SK-N-SH (cell line): ENCODE measurements at regions not wholly inside any gene's neighbourhood (a gene's known extent, or its start where the extent isn't known, plus 50 kb on each side); places are given as distances from the start of the nearest gene placed in this dataset.
A peak's percentile ranks its signal among the peaks of the same experiment; 100 is the strongest.

Source experiments
- CTCF ChIA-PET: fragments of 300-600, 350-600 bp; formaldehyde crosslinking; extraction: SDS; loops from one replicate; lab custom pipeline; 2021; lab: Yijun Ruan, JAX
- POLR2A ChIA-PET: fragments of 350-600 bp; sonication (Branson Sonifier 250); formaldehyde crosslinking; extraction: SDS; loops from one replicate; lab custom pipeline; 2020; ENCODE audit warnings: antibody characterized with exemption, inconsistent platforms; lab: Yijun Ruan, JAX
- DNase-seq: peaks from one replicate; pipeline ENCODE4 v3.0.0; 2012
- H2AFZ ChIP-seq: fragments of 200-600 bp; sonication (generic); 2 replicates; pipeline ENCODE4 v1.8.1; 2016; ENCODE audit warnings: antibody characterized with exemption, mild to moderate bottlenecking, low read depth
- H3F3A ChIP-seq: fragments of 200-600 bp; sonication (generic); replicated peaks from 2 replicates; pipeline ENCODE3; 2016; ENCODE audit warnings: antibody characterized with exemption, mild to moderate bottlenecking; ENCODE audit not compliant: insufficient read depth
- H3K27ac ChIP-seq, 2 experiments: fragments of 200-500 bp in 1 of 2; fragments of 200-600 bp in 1 of 2; sonication (Bioruptor generic) in 1 of 2; sonication (generic), shearing (Covaris generic) in 1 of 2; 2 replicates each; pipeline versions ENCODE4 v1.5.1 to v1.6.1; 2014 to 2016; ENCODE audit warnings: low read depth in 2 of 2, inconsistent platforms in 1 of 2, low read length in 1 of 2, mild to moderate bottlenecking in 1 of 2, mixed read lengths in 1 of 2
- H3K27me3 ChIP-seq: fragments of 200-600 bp; sonication (generic), shearing (Covaris generic); 2 replicates; pipeline ENCODE4 v1.6.1; 2016; ENCODE audit warnings: mixed run types; ENCODE audit not compliant: insufficient read depth
- H3K36me3 ChIP-seq, 2 experiments: fragments of 200-500 bp in 1 of 2; fragments of 200-600 bp in 1 of 2; sonication (Bioruptor generic) in 1 of 2; sonication (generic) in 1 of 2; replicated peaks in 1 of 2; 2 replicates each; pipeline versions ENCODE3 to v1.5.1; 2014 to 2016; ENCODE audit warnings: low read length in 1 of 2, mild to moderate bottlenecking in 1 of 2; ENCODE audit not compliant: insufficient read depth in 2 of 2, control insufficient read depth in 1 of 2
- H3K4me1 ChIP-seq, 2 experiments: fragments of 200-500 bp in 1 of 2; fragments of 200-600 bp in 1 of 2; sonication (Bioruptor generic) in 1 of 2; sonication (generic), shearing (Covaris generic) in 1 of 2; 2 replicates each; pipeline versions ENCODE4 v1.5.1 to v1.6.1; 2014 to 2016; ENCODE audit warnings: low read depth in 1 of 2, low read length in 1 of 2, mixed run types in 1 of 2; ENCODE audit not compliant: insufficient read depth in 2 of 2, control insufficient read depth in 1 of 2
- H3K4me2 ChIP-seq: fragments of 200-600 bp; sonication (generic), shearing (Covaris generic); 2 replicates; pipeline ENCODE4 v1.6.1; 2017; ENCODE audit warnings: mixed run types
- H3K4me3 ChIP-seq, 2 experiments: fragments of 200-500 bp in 1 of 2; fragments of 200-600 bp in 1 of 2; sonication (Bioruptor generic) in 1 of 2; sonication (generic), shearing (Covaris generic) in 1 of 2; 2 replicates each; pipeline versions ENCODE4 v1.5.1 to v1.8.1; 2014 to 2016; ENCODE audit warnings: low read depth in 2 of 2, inconsistent platforms in 1 of 2, low read length in 1 of 2, mild to moderate bottlenecking in 1 of 2, mixed read lengths in 1 of 2, moderate library complexity in 1 of 2
- H3K79me2 ChIP-seq: fragments of 200-600 bp; sonication (generic); 2 replicates; pipeline ENCODE4 v1.8.1; 2017; ENCODE audit warnings: mild to moderate bottlenecking; ENCODE audit not compliant: insufficient read depth
- H3K9ac ChIP-seq: fragments of 200-600 bp; sonication (generic); 2 replicates; pipeline ENCODE4 v1.6.1; 2017; ENCODE audit warnings: mixed run types
- H3K9me2 ChIP-seq: fragments of 200-600 bp; sonication (generic); 2 replicates; pipeline ENCODE4 v1.6.1; 2017; ENCODE audit warnings: mixed run types
- H3K9me3 ChIP-seq: fragments of 200-600 bp; sonication (generic); 2 replicates; pipeline ENCODE4 v1.6.1; 2017; ENCODE audit warnings: mixed run types, mild to moderate bottlenecking, moderate library complexity
- H4K20me1 ChIP-seq: fragments of 200-600 bp; sonication (generic); 2 replicates; pipeline ENCODE4 v1.6.1; 2017; ENCODE audit warnings: mild to moderate bottlenecking, mixed run types; ENCODE audit not compliant: insufficient read depth
- CHD2 ChIP-seq: fragments of 150-350 bp; IDR thresholded peaks from 2 replicates; pipeline ENCODE4 v1.6.1; 2018; ENCODE audit warnings: low read length; ENCODE audit not compliant: partially characterized antibody
- ELF1 ChIP-seq: IDR thresholded peaks from 2 replicates; pipeline ENCODE4 v1.4.0; 2012
- EP300 ChIP-seq, 2 experiments: IDR thresholded peaks; 2 replicates each; pipeline versions ENCODE4 v1.4.0 to v1.6.1; 2012; ENCODE audit warnings: borderline replicate concordance in 1 of 2, low read depth in 1 of 2, low read length in 1 of 2
- EZH2phosphoT487 ChIP-seq: fragments of 200-600 bp; sonication (generic); IDR thresholded peaks from 2 replicates; pipeline ENCODE4 v1.6.1; 2017; ENCODE audit warnings: low read depth, mixed run types, mild to moderate bottlenecking, antibody characterized with exemption, moderate library complexity, borderline replicate concordance
- FOSL2 ChIP-seq: IDR thresholded peaks from 2 replicates; pipeline ENCODE4 v1.4.0; 2012; ENCODE audit warnings: low read depth, mild to moderate bottlenecking, moderate library complexity, borderline replicate concordance
- FOXM1 ChIP-seq: IDR thresholded peaks from 2 replicates; pipeline ENCODE4 v1.4.0; 2012; ENCODE audit warnings: low read depth, mild to moderate bottlenecking
- GABPA ChIP-seq: IDR thresholded peaks from 2 replicates; pipeline ENCODE4 v1.4.0; 2012; ENCODE audit warnings: low read depth, mild to moderate bottlenecking
- GATA2 ChIP-seq: sonication (generic); formaldehyde crosslinking; IDR thresholded peaks from 2 replicates; pipeline ENCODE4 v1.5.0; 2020; ENCODE audit warnings: mild to moderate bottlenecking, missing genetic modification reagents
- JUND ChIP-seq: IDR thresholded peaks from 2 replicates; pipeline ENCODE4 v1.4.0; 2012
- POLR2AphosphoS5 ChIP-seq: IDR thresholded peaks from 2 replicates; pipeline ENCODE4 v1.6.1; 2012; ENCODE audit warnings: low read depth, low read length
- RAD21 ChIP-seq: IDR thresholded peaks from 2 replicates; pipeline ENCODE4 v1.6.1; 2012; ENCODE audit warnings: mild to moderate bottlenecking, low read length
- RCOR1 ChIP-seq: fragments of 150-350 bp; IDR thresholded peaks from 2 replicates; pipeline ENCODE4 v1.6.1; 2017; ENCODE audit warnings: antibody characterized with exemption, low read length
- RFX5 ChIP-seq: IDR thresholded peaks from 2 replicates; pipeline ENCODE4 v1.6.1; 2012; ENCODE audit warnings: mild to moderate bottlenecking, improper control_type of control experiment, low read length
- RXRA ChIP-seq: IDR thresholded peaks from 2 replicates; pipeline ENCODE4 v1.4.0; 2012; ENCODE audit warnings: low read depth, mild to moderate bottlenecking, borderline replicate concordance
- TAF1 ChIP-seq: IDR thresholded peaks from 2 replicates; pipeline ENCODE4 v1.6.1; 2012; ENCODE audit warnings: low read depth, mild to moderate bottlenecking, low read length, moderate library complexity, borderline replicate concordance
- TCF12 ChIP-seq: IDR thresholded peaks from 2 replicates; pipeline ENCODE4 v1.4.0; 2012
- TEAD4 ChIP-seq: IDR thresholded peaks from 2 replicates; pipeline ENCODE4 v1.4.0; 2012; ENCODE audit warnings: mild to moderate bottlenecking, borderline replicate concordance; ENCODE audit not compliant: insufficient read depth
- WGBS: methylation state at CpG from one replicate; pipeline ENCODE4 v1.1.6; 2017; ENCODE audit warnings: low lambda C conversion rate; 5-methylcytosine and 5-hydroxymethylcytosine counted together
- TF ChIP-seq, protein P1 (sequence below): IDR thresholded peaks from 2 replicates; pipeline ENCODE4 v1.4.0; 2012; ENCODE audit warnings: low read depth, borderline replicate concordance
- TF ChIP-seq, protein P2 (sequence below): fragments of 150-350 bp; IDR thresholded peaks from 2 replicates; pipeline ENCODE4 v1.6.1; 2017; ENCODE audit warnings: antibody characterized with exemption, low read length, low read depth, borderline replicate concordance
- TF ChIP-seq, protein P3 (sequence below): IDR thresholded peaks from 2 replicates; pipeline ENCODE4; 2012
- TF ChIP-seq, protein P4 (sequence below): IDR thresholded peaks from 2 replicates; pipeline ENCODE4 v1.4.0; 2012; ENCODE audit warnings: low read depth
- TF ChIP-seq, protein P5 (sequence below): IDR thresholded peaks from 2 replicates; pipeline ENCODE4 v1.4.0; 2012; ENCODE audit warnings: low read depth, borderline replicate concordance

DNA sequence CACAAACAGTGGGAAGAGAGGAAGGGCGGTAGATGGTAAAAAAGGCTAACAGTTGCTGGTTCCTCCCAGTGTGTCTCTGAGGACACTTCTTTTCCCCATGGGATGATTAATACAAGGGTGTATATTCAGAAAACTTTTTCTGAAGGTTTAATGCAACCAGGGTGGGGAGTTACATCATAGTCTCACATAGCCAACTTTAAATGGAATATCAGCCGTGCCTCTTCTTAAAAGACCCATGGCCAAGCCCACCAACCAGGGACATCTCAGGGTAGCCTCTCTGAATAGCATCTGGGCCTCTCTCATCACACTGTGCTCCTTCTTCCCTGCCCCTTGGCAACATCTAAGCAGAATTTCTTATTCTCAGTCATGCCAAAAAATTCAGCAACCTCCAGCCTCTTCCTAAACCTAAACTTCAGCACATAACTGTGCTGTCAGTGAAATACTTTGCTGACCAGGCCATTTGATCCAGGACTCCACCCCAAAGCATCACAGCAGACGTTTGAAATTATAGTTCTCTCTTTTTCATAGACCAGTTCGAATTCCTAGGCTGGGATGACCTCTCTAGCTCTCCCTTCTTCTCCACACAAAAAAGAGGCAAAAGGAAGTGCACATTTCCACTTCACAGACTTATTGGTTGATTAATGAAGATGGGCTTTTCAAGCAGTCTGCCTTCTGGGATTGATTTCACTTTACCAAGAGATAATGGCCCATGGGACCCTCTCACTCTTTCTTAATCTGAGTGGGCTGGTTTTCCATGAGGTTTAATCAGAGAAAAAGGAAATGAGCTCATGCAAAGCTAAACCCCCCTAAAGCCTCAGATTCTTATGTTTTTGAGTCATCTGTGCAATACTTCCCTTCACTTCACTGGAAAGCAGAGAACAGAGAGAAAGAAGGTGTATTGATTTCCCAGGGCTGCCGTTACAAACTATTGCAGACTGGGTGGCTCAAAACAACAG is 85.1 kb upstream of the RAI14 start:
- peak overlapping the region; percentile 61 for H3K4me2 ChIP-seq
- H3F3A ChIP-seq = peaks cover 34% of the 10 kb centered on the region
- H4K20me1 ChIP-seq = no peaks in the 10 kb centered on the region
- peaks cover 0 to 27% of the 10 kb centered on the region in 2 experiments; a peak in 2 of 4 replicates for H3K4me1 ChIP-seq
- H3K79me2 ChIP-seq = no peaks in the 10 kb centered on the region
- peak overlapping the region; percentile 66 for H3K9ac ChIP-seq
- POLR2A ChIA-PET = no interaction called here
- CTCF ChIA-PET = no interaction called here
- no peak for DNase-seq
- peak overlapping the region in 1 of 2 experiments; percentile 36; a peak in 1 of 4 replicates for H3K4me3 ChIP-seq
- H2AFZ ChIP-seq = peak overlapping the region; percentile 37
- WGBS = 38% methylated on average over 5 of the region's 5 CpGs
- TF ChIP-seq, protein P1, sequence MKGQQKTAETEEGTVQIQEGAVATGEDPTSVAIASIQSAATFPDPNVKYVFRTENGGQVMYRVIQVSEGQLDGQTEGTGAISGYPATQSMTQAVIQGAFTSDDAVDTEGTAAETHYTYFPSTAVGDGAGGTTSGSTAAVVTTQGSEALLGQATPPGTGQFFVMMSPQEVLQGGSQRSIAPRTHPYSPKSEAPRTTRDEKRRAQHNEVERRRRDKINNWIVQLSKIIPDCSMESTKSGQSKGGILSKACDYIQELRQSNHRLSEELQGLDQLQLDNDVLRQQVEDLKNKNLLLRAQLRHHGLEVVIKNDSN = no peak
- no peak for TF ChIP-seq RCOR1
- TF ChIP-seq TCF12 = peak; percentile 57
- no peak; the same call in 1 of the 2 replicates for TF ChIP-seq GABPA
- peak; percentile 11; the same call in 1 of the 2 replicates for TF ChIP-seq ELF1
- TF ChIP-seq FOSL2 = peak; percentile 84
- TF ChIP-seq FOXM1 = 0 out of 2 replicates have a peak, but pooled peaks have one; percentile 27
- TF ChIP-seq, protein P2, sequence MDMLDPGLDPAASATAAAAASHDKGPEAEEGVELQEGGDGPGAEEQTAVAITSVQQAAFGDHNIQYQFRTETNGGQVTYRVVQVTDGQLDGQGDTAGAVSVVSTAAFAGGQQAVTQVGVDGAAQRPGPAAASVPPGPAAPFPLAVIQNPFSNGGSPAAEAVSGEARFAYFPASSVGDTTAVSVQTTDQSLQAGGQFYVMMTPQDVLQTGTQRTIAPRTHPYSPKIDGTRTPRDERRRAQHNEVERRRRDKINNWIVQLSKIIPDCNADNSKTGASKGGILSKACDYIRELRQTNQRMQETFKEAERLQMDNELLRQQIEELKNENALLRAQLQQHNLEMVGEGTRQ = no peak
- TF ChIP-seq EP300 (IDR thresholded peaks at IDR 0.05; ENCODE audit: borderline replicate concordance in 1 of 2, low read depth in 1 of 2, low read length in 1 of 2) = peak in 1 of 2 experiments; percentile 83; a peak in 1 of 4 replicates
- peak; percentile 74 for TF ChIP-seq JUND
- peak; percentile 4; the same call in 1 of the 2 replicates for TF ChIP-seq RXRA
- TF ChIP-seq RFX5 = no peak
- no peak for TF ChIP-seq RAD21
- 0 out of 2 replicates have a peak, but pooled peaks have one; percentile 46 for TF ChIP-seq TEAD4
- TF ChIP-seq, protein P3, sequence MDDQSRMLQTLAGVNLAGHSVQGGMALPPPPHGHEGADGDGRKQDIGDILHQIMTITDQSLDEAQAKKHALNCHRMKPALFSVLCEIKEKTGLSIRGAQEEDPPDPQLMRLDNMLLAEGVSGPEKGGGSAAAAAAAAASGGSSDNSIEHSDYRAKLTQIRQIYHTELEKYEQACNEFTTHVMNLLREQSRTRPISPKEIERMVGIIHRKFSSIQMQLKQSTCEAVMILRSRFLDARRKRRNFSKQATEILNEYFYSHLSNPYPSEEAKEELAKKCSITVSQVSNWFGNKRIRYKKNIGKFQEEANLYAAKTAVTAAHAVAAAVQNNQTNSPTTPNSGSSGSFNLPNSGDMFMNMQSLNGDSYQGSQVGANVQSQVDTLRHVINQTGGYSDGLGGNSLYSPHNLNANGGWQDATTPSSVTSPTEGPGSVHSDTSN = peak; percentile 54; the same call in 1 of the 2 replicates
- TF ChIP-seq, protein P4, sequence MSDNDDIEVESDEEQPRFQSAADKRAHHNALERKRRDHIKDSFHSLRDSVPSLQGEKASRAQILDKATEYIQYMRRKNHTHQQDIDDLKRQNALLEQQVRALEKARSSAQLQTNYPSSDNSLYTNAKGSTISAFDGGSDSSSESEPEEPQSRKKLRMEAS = peak; percentile 57
- TF ChIP-seq TAF1 = no peak
- peak; percentile 61 for TF ChIP-seq POLR2AphosphoS5
- TF ChIP-seq CHD2 = no peak
- TF ChIP-seq GATA2 (CRISPR knock-in tag) = no peak
- TF ChIP-seq EZH2phosphoT487 = no peak
- TF ChIP-seq, protein P5, sequence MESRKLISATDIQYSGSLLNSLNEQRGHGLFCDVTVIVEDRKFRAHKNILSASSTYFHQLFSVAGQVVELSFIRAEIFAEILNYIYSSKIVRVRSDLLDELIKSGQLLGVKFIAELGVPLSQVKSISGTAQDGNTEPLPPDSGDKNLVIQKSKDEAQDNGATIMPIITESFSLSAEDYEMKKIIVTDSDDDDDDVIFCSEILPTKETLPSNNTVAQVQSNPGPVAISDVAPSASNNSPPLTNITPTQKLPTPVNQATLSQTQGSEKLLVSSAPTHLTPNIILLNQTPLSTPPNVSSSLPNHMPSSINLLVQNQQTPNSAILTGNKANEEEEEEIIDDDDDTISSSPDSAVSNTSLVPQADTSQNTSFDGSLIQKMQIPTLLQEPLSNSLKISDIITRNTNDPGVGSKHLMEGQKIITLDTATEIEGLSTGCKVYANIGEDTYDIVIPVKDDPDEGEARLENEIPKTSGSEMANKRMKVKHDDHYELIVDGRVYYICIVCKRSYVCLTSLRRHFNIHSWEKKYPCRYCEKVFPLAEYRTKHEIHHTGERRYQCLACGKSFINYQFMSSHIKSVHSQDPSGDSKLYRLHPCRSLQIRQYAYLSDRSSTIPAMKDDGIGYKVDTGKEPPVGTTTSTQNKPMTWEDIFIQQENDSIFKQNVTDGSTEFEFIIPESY = 0 out of 2 replicates have a peak, but pooled peaks have one; percentile 1
- H3K9me3 ChIP-seq = no peaks in the 10 kb centered on the region
- no peaks in the 10 kb centered on the region for H3K36me3 ChIP-seq
- H3K27me3 ChIP-seq = no peaks in the 10 kb centered on the region
- H3K9me2 ChIP-seq = no peaks in the 10 kb centered on the region
- H3K27ac ChIP-seq = peak overlapping the region; percentile 58 to 95; a peak in 3 of 4 replicates
